H1 (cell line): ENCODE measurements at regions not wholly inside any gene's neighbourhood (a gene's known extent, or its start where the extent isn't known, plus 50 kb on each side); places are given as distances from the start of the nearest gene placed in this dataset.

Source experiments
- CTCF ChIA-PET: fragments of 300-600 bp; sonication (Branson Sonifier 250); formaldehyde crosslinking; loops from one replicate; lab custom pipeline; 2021; ENCODE audit not compliant: partially characterized antibody; lab: Charles Lee
- POLR2A ChIA-PET: fragments of 300-600 bp; sonication (Branson Sonifier 250); formaldehyde crosslinking; loops from one replicate; lab custom pipeline; 2021; ENCODE audit warnings: inconsistent platforms; ENCODE audit not compliant: partially characterized antibody; lab: Charles Lee
- DNase-seq, 2 experiments: peaks; one replicate each; pipeline versions ENCODE4 v3.0.0 to v3.0.0-alpha.2; 2010 to 2022; ENCODE audit warnings: low spot score in 2 of 2, low read depth in 1 of 2, mixed read lengths in 1 of 2
- FAIRE-seq: peaks from 2 replicates; lab custom pipeline; 2011; peaks lifted over from hg19 to GRCh38; lab: Jason Lieb, UNC
- H2AFZ ChIP-seq: 2 replicates; pipeline ENCODE4 v1.8.1; 2012; ENCODE audit warnings: low read length, inconsistent platforms
- H2AK5ac ChIP-seq: 2 replicates; pipeline ENCODE4 v1.6.1; 2013; ENCODE audit warnings: low read depth, low read length
- H2BK120ac ChIP-seq: replicated peaks from 2 replicates; pipeline ENCODE3; 2013; ENCODE audit warnings: low read depth, low read length, inconsistent platforms
- H2BK12ac ChIP-seq: 2 replicates; pipeline ENCODE4 v1.6.1; 2013; ENCODE audit warnings: low read depth, low read length
- H2BK15ac ChIP-seq: 2 replicates; pipeline ENCODE4 v1.6.1; 2013; ENCODE audit warnings: low read length
- H2BK20ac ChIP-seq: 2 replicates; pipeline ENCODE4 v1.6.1; 2013; ENCODE audit warnings: low read length
- H2BK5ac ChIP-seq: 2 replicates; pipeline ENCODE4 v1.6.1; 2013; ENCODE audit warnings: low read depth, low read length
- H3K14ac ChIP-seq: 2 replicates; pipeline ENCODE4 v1.6.1; 2013; ENCODE audit warnings: inconsistent platforms; ENCODE audit not compliant: insufficient read length
- H3K18ac ChIP-seq: 2 replicates; pipeline ENCODE4 v1.6.1; 2013; ENCODE audit warnings: low read length; ENCODE audit errors: extremely low read depth
- H3K23ac ChIP-seq: 2 replicates; pipeline ENCODE4 v1.6.1; 2013; ENCODE audit warnings: inconsistent platforms; ENCODE audit not compliant: insufficient read length
- H3K23me2 ChIP-seq: 2 replicates; pipeline ENCODE4 v1.6.1; 2013; ENCODE audit warnings: low read depth, low read length
- H3K27ac ChIP-seq: 2 replicates; pipeline ENCODE4 v1.6.1; 2011; ENCODE audit warnings: low read depth, low read length, inconsistent platforms
- H3K27me3 ChIP-seq, 4 experiments: replicated peaks in 1 of 4; 1 replicate in 1 of 4; 2 replicates in 3 of 4; pipeline versions ENCODE4 v1.6.1 to v1.8.1; 2011 to 2013; ENCODE audit warnings: low read length in 3 of 4, mild to moderate bottlenecking in 3 of 4, inconsistent platforms in 2 of 4, mixed read lengths in 2 of 4, moderate library complexity in 1 of 4; ENCODE audit not compliant: control insufficient read depth in 3 of 4, insufficient read depth in 3 of 4; ENCODE audit errors: extremely low read depth in 1 of 4
- H3K36me3 ChIP-seq, 4 experiments: 2 replicates each; pipeline versions ENCODE4 v1.6.1 to v1.8.1; 2011 to 2013; ENCODE audit warnings: mild to moderate bottlenecking in 4 of 4, low read length in 3 of 4, moderate library complexity in 2 of 4, control low read depth in 1 of 4, inconsistent platforms in 1 of 4; ENCODE audit not compliant: insufficient read depth in 4 of 4, control insufficient read depth in 2 of 4
- H3K4ac ChIP-seq: replicated peaks from 2 replicates; pipeline ENCODE3; 2013; ENCODE audit warnings: low read length, low read depth, mixed read lengths, inconsistent platforms; ENCODE audit not compliant: insufficient read length
- H3K4me1 ChIP-seq, 4 experiments: replicated peaks in 1 of 4; 1 replicate in 1 of 4; 2 replicates in 3 of 4; pipeline versions ENCODE4 v1.6.1 to v1.8.1; 2011 to 2013; ENCODE audit warnings: low read length in 3 of 4, inconsistent platforms in 2 of 4, mixed read lengths in 1 of 4; ENCODE audit not compliant: insufficient read depth in 4 of 4, control insufficient read depth in 3 of 4
- H3K4me2 ChIP-seq, 2 experiments: 2 replicates each; pipeline versions ENCODE4 v1.6.1 to v1.8.1; 2011 to 2013; ENCODE audit warnings: low read depth in 2 of 2, low read length in 2 of 2, control low read depth in 1 of 2, inconsistent platforms in 1 of 2, mild to moderate bottlenecking in 1 of 2; ENCODE audit not compliant: insufficient read depth in 1 of 2
- H3K4me3 ChIP-seq, 4 experiments: fragments of 200-600, 300-600 bp in 1 of 4; sonication (generic), shearing (Covaris generic), sonication (Bioruptor Twin) in 1 of 4; 2 replicates each; pipeline versions ENCODE4 v1.5.1 to v1.8.1; 2011 to 2016; ENCODE audit warnings: low read length in 4 of 4, low read depth in 3 of 4, control low read depth in 2 of 4, inconsistent platforms in 2 of 4, mild to moderate bottlenecking in 2 of 4, mixed read lengths in 1 of 4, moderate library complexity in 1 of 4; ENCODE audit not compliant: insufficient read depth in 2 of 4; ENCODE audit errors: extremely low read depth in 1 of 4
- H3K56ac ChIP-seq: replicated peaks from 2 replicates; pipeline ENCODE3; 2013; ENCODE audit warnings: low read depth, mild to moderate bottlenecking, mixed read lengths, low read length, inconsistent platforms; ENCODE audit not compliant: insufficient read length
- H3K79me1 ChIP-seq: 2 replicates; pipeline ENCODE4 v1.6.1; 2013; ENCODE audit warnings: low read depth, low read length, control low read depth
- H3K79me2 ChIP-seq, 2 experiments: 2 replicates each; pipeline versions ENCODE4 v1.6.1 to v1.8.1; 2012 to 2013; ENCODE audit warnings: low read length in 2 of 2, mild to moderate bottlenecking in 2 of 2, inconsistent platforms in 1 of 2; ENCODE audit not compliant: insufficient read depth in 2 of 2, control insufficient read depth in 1 of 2
- H3K9ac ChIP-seq, 4 experiments: replicated peaks in 1 of 4; 1 replicate in 1 of 4; 2 replicates in 3 of 4; pipeline versions ENCODE4 v1.6.1 to v1.8.1; 2011 to 2013; ENCODE audit warnings: low read depth in 3 of 4, low read length in 3 of 4, control low read depth in 2 of 4, mild to moderate bottlenecking in 2 of 4, moderate library complexity in 2 of 4, inconsistent platforms in 1 of 4; ENCODE audit errors: extremely low read depth in 1 of 4
- H3K9me3 ChIP-seq, 2 experiments: 2 replicates each; pipeline versions ENCODE4 v1.6.1 to v1.8.1; 2012 to 2013; ENCODE audit warnings: mild to moderate bottlenecking in 2 of 2, moderate library complexity in 2 of 2, control low read depth in 1 of 2, inconsistent platforms in 1 of 2, low read depth in 1 of 2, low read length in 1 of 2, mixed read lengths in 1 of 2; ENCODE audit not compliant: insufficient read depth in 2 of 2
- H4K20me1 ChIP-seq, 2 experiments: replicated peaks in 1 of 2; 2 replicates each; pipeline versions ENCODE3 to v1.8.1; 2011 to 2013; ENCODE audit warnings: inconsistent platforms in 2 of 2, low read length in 2 of 2, mild to moderate bottlenecking in 1 of 2; ENCODE audit not compliant: insufficient read depth in 2 of 2, control insufficient read depth in 1 of 2
- H4K5ac ChIP-seq: 2 replicates; pipeline ENCODE4 v1.6.1; 2013; ENCODE audit warnings: low read length, low read depth, mixed read lengths, inconsistent platforms; ENCODE audit not compliant: insufficient read length
- H4K8ac ChIP-seq: 2 replicates; pipeline ENCODE4 v1.8.0; 2013; ENCODE audit warnings: mild to moderate bottlenecking, moderate library complexity, low read length, inconsistent platforms; ENCODE audit not compliant: insufficient read depth; ENCODE audit errors: extremely low read depth
- H4K91ac ChIP-seq: replicated peaks from 2 replicates; pipeline ENCODE3; 2013; ENCODE audit warnings: low read length, mixed read lengths, inconsistent platforms; ENCODE audit not compliant: insufficient read length
- BACH1 ChIP-seq: IDR thresholded peaks from 2 replicates; pipeline ENCODE4 v1.6.1; 2012; ENCODE audit warnings: low read length, improper control_type of control experiment
- CREB1 ChIP-seq: IDR thresholded peaks from 2 replicates; pipeline ENCODE4 v1.6.1; 2012; ENCODE audit warnings: inconsistent platforms
- JUND ChIP-seq: IDR thresholded peaks from 2 replicates; pipeline ENCODE4 v1.6.1; 2011; ENCODE audit warnings: mild to moderate bottlenecking, improper control_type of control experiment, low read length
- NRF1 ChIP-seq: IDR thresholded peaks from 2 replicates; pipeline ENCODE4 v1.6.1; 2011; ENCODE audit warnings: mild to moderate bottlenecking, low read depth, low read length, improper control_type of control experiment
- POLR2AphosphoS5 ChIP-seq: IDR thresholded peaks from 2 replicates; pipeline ENCODE4 v1.6.1; 2011; ENCODE audit warnings: low read depth, low read length
- RAD21 ChIP-seq, 2 experiments: IDR thresholded peaks in 1 of 2; conservative IDR thresholded peaks in 1 of 2; 2 replicates each; pipeline ENCODE4 v1.6.1; 2011; ENCODE audit warnings: low read depth in 2 of 2, low read length in 2 of 2, improper control_type of control experiment in 1 of 2, inconsistent platforms in 1 of 2, mild to moderate bottlenecking in 1 of 2, moderate library complexity in 1 of 2
- RBBP5 ChIP-seq: IDR thresholded peaks from 2 replicates; pipeline ENCODE4 v1.7.1; 2012; ENCODE audit warnings: low read depth, mild to moderate bottlenecking, inconsistent platforms, low read length, moderate library complexity, borderline replicate concordance
- RXRA ChIP-seq: IDR thresholded peaks from 2 replicates; pipeline ENCODE4 v1.6.1; 2011; ENCODE audit warnings: low read depth, mild to moderate bottlenecking, low read length, moderate library complexity; ENCODE audit not compliant: insufficient read depth
- SP1 ChIP-seq: IDR thresholded peaks from 2 replicates; pipeline ENCODE4 v1.6.1; 2011; ENCODE audit warnings: low read depth, low read length
- WGBS, 2 experiments: shearing (Covaris generic) in 1 of 2; methylation state at CpG; one replicate each; pipeline versions ENCODE4 v1.1.6 to v1.1.7; 2013 to 2015; ENCODE audit warnings: low lambda C conversion rate in 2 of 2, mixed read lengths in 2 of 2, inconsistent platforms in 1 of 2, low coverage in 1 of 2, missing lambda C conversion rate in 1 of 2; ENCODE audit not compliant: insufficient replicate concordance in 2 of 2, insufficient coverage in 1 of 2, insufficient read length in 1 of 2; ENCODE audit errors: extremely low coverage in 1 of 2, missing lambda C conversion rate in 1 of 2; 5-methylcytosine and 5-hydroxymethylcytosine counted together
- TF ChIP-seq, protein P1 (sequence below), 3 experiments: IDR thresholded peaks; 1 replicate in 2 of 3; 2 replicates in 1 of 3; pipeline versions ENCODE4 v1.5.1 to v1.6.1; 2011; ENCODE audit warnings: low read length in 3 of 3, mild to moderate bottlenecking in 3 of 3, inconsistent platforms in 2 of 3, low read depth in 1 of 3, moderate library complexity in 1 of 3; ENCODE audit not compliant: insufficient read depth in 1 of 3; ENCODE audit errors: control extremely low read depth in 1 of 3

GRCh38 chr18:25592804-25593360, 240.9 kb upstream of the ZNF521 start:
- H3K23me2 ChIP-seq: no peaks in the 10 kb centered on the region
- no peak overlapping the region for H2BK15ac ChIP-seq
- no peak overlapping the region for H2AFZ ChIP-seq
- H4K5ac ChIP-seq: no peak overlapping the region
- H2BK12ac ChIP-seq: no peak overlapping the region
- H2AK5ac ChIP-seq: no peak overlapping the region
- H3K79me2 ChIP-seq: no peaks in the 10 kb centered on the region
- no peak overlapping the region for H3K4ac ChIP-seq
- no peak overlapping the region for H3K18ac ChIP-seq
- H3K27ac ChIP-seq: no peak overlapping the region
- H3K27me3 ChIP-seq: no peaks in the 10 kb centered on the region
- H2BK120ac ChIP-seq: no peak overlapping the region
- H3K79me1 ChIP-seq: no peaks in the 10 kb centered on the region
- H3K56ac ChIP-seq: no peak overlapping the region
- H3K4me1 ChIP-seq: no peaks in the 10 kb centered on the region
- H2BK20ac ChIP-seq: no peak overlapping the region
- no peak overlapping the region for H4K8ac ChIP-seq
- peaks cover 0 to 4% (median 0%) of the 10 kb centered on the region in 4 experiments; a peak in 1 of 8 replicates for H3K36me3 ChIP-seq
- TF ChIP-seq JUND (no peak), CREB1 (no peak), BACH1 (no peak), NRF1 (no peak), RXRA (no peak), POLR2AphosphoS5 (no peak), SP1 (no peak), RAD21 (IDR thresholded peaks at IDR 0.05 in 1 of 2, conservative IDR thresholded peaks at IDR 0.05 in 1 of 2; ENCODE audit: low read depth in 2 of 2, low read length in 2 of 2) (peak; percentile 7 to 33; a peak in 3 of 4 replicates), RBBP5 (no peak)
- TF ChIP-seq, protein P1, sequence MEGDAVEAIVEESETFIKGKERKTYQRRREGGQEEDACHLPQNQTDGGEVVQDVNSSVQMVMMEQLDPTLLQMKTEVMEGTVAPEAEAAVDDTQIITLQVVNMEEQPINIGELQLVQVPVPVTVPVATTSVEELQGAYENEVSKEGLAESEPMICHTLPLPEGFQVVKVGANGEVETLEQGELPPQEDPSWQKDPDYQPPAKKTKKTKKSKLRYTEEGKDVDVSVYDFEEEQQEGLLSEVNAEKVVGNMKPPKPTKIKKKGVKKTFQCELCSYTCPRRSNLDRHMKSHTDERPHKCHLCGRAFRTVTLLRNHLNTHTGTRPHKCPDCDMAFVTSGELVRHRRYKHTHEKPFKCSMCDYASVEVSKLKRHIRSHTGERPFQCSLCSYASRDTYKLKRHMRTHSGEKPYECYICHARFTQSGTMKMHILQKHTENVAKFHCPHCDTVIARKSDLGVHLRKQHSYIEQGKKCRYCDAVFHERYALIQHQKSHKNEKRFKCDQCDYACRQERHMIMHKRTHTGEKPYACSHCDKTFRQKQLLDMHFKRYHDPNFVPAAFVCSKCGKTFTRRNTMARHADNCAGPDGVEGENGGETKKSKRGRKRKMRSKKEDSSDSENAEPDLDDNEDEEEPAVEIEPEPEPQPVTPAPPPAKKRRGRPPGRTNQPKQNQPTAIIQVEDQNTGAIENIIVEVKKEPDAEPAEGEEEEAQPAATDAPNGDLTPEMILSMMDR (IDR thresholded peaks at IDR 0.05; ENCODE audit: control extremely low read depth in 1 of 3, insufficient read depth in 1 of 3, low read depth in 1 of 3, low read length in 3 of 3): peak in 2 of 3 experiments; percentile 23 to 49; a peak in 2 of 4 replicates
- ChIA-PET POLR2A (no interaction called here), CTCF (interaction anchor here (0.6 to 1.4 kb wide), 5 partner anchors 11 to 722 kb away, joined by 3 to 5 read pairs (median 3); no protein-coding TSS in a partner anchor)
- H3K23ac ChIP-seq: no peak overlapping the region
- H4K91ac ChIP-seq: no peak overlapping the region
- DNase-seq (no peak), FAIRE-seq (no peak)
- no peak overlapping the region for H3K9ac ChIP-seq
- no peaks in the 10 kb centered on the region for H4K20me1 ChIP-seq
- H2BK5ac ChIP-seq: no peak overlapping the region
- H3K4me3 ChIP-seq: no peak overlapping the region
- no peak overlapping the region for H3K4me2 ChIP-seq
- no peak overlapping the region for H3K14ac ChIP-seq
- WGBS, 2 experiments: 83% methylated on average over 2 of the region's 2 CpGs; no CpG with 5 or more reads in 1 of the 2 experiments
- H3K9me3 ChIP-seq: peaks cover 6 to 10% of the 10 kb centered on the region in 2 experiments; a peak in 3 of 4 replicates
